Liver (tissue), 7 donors: ENCODE measurements at regions not wholly inside any gene's neighbourhood (a gene's known extent, or its start where the extent isn't known, plus 50 kb on each side); places are given as distances from the start of the nearest gene placed in this dataset.

Experiments
- DNase-seq: peaks from one replicate; pipeline ENCODE4 v3.0.0-alpha.2; 2017; ENCODE audit warnings: low spot score
- H3K27ac ChIP-seq, 2 donors: one replicate each; pipeline ENCODE4 v1.7.0; 2013; ENCODE audit warnings: inconsistent platforms in 2 of 2, low read length in 2 of 2, control low read depth in 1 of 2, low read depth in 1 of 2, mild to moderate bottlenecking in 1 of 2
- H3K27me3 ChIP-seq, 4 donors: one replicate each; pipeline versions ENCODE4 v1.6.1 to v1.7.0; 2013; ENCODE audit warnings: low read length in 3 of 4, inconsistent platforms in 1 of 4, mild to moderate bottlenecking in 1 of 4, moderate library complexity in 1 of 4; ENCODE audit not compliant: control insufficient read depth in 4 of 4, insufficient read depth in 4 of 4
- H3K36me3 ChIP-seq, 4 donors: one replicate each; pipeline versions ENCODE4 v1.6.1 to v1.7.0; 2013; ENCODE audit warnings: low read length in 3 of 4, mild to moderate bottlenecking in 3 of 4, low read depth in 1 of 4, moderate library complexity in 1 of 4; ENCODE audit not compliant: control insufficient read depth in 4 of 4, insufficient read depth in 3 of 4
- H3K4me1 ChIP-seq, 4 donors: one replicate each; pipeline versions ENCODE4 v1.6.1 to v1.7.0; 2013; ENCODE audit warnings: low read length in 3 of 4, mild to moderate bottlenecking in 3 of 4, moderate library complexity in 1 of 4; ENCODE audit not compliant: control insufficient read depth in 4 of 4, insufficient read depth in 4 of 4
- H3K4me3 ChIP-seq, 3 donors: one replicate each; pipeline versions ENCODE4 v1.6.1 to v1.7.0; 2013; ENCODE audit warnings: low read length in 3 of 3, control low read depth in 1 of 3, low read depth in 1 of 3, mild to moderate bottlenecking in 1 of 3
- H3K9ac ChIP-seq, 2 donors: one replicate each; pipeline ENCODE4 v1.7.0; 2013; ENCODE audit warnings: low read length in 2 of 2, mild to moderate bottlenecking in 2 of 2, moderate library complexity in 2 of 2, control low read depth in 1 of 2, low read depth in 1 of 2
- H3K9me3 ChIP-seq, 4 donors: one replicate each; pipeline versions ENCODE4 v1.6.1 to v1.7.0; 2013; ENCODE audit warnings: low read length in 3 of 4; ENCODE audit not compliant: control insufficient read depth in 4 of 4
- EGR1 ChIP-seq, 2 donors: IDR thresholded peaks; 2 replicates each; pipeline ENCODE4 v1.6.1; 2016 to 2018; ENCODE audit warnings: antibody characterized with exemption in 2 of 2, low read depth in 2 of 2
- FOXA1 ChIP-seq: IDR thresholded peaks from 2 replicates; pipeline ENCODE4 v1.6.1; 2016; ENCODE audit warnings: antibody characterized with exemption
- GABPA ChIP-seq, 2 donors: IDR thresholded peaks in 1 of 2; conservative IDR thresholded peaks in 1 of 2; 2 replicates each; pipeline ENCODE4 v1.6.1; 2016; ENCODE audit warnings: antibody characterized with exemption in 2 of 2, mild to moderate bottlenecking in 1 of 2, moderate library complexity in 1 of 2
- HNF4A ChIP-seq, 2 donors: conservative IDR thresholded peaks; 2 replicates each; pipeline ENCODE4 v1.6.1; 2016; ENCODE audit warnings: antibody characterized with exemption in 2 of 2, mild to moderate bottlenecking in 2 of 2
- HNF4G ChIP-seq: IDR thresholded peaks from 2 replicates; pipeline ENCODE4 v1.6.1; 2016; ENCODE audit warnings: antibody characterized with exemption
- JUND ChIP-seq, 2 donors: IDR thresholded peaks; 2 replicates each; pipeline ENCODE4 v1.6.1; 2016; ENCODE audit warnings: antibody characterized with exemption in 2 of 2
- NR2F2 ChIP-seq: IDR thresholded peaks from 2 replicates; pipeline ENCODE4 v1.6.1; 2016; ENCODE audit warnings: antibody characterized with exemption
- RAD21 ChIP-seq, 2 donors: IDR thresholded peaks; 2 replicates each; pipeline ENCODE4 v1.6.1; 2016; ENCODE audit warnings: antibody characterized with exemption in 2 of 2, mild to moderate bottlenecking in 2 of 2
- RXRA ChIP-seq, 2 donors: IDR thresholded peaks; 2 replicates each; pipeline ENCODE4 v1.6.1; 2017 to 2018; ENCODE audit warnings: antibody characterized with exemption in 2 of 2, mild to moderate bottlenecking in 1 of 2
- SP1 ChIP-seq: IDR thresholded peaks from 2 replicates; pipeline ENCODE4 v1.6.1; 2018; ENCODE audit warnings: antibody characterized with exemption, mild to moderate bottlenecking
- TAF1 ChIP-seq: conservative IDR thresholded peaks from 2 replicates; pipeline ENCODE4 v1.6.1; 2016; ENCODE audit warnings: antibody characterized with exemption, mild to moderate bottlenecking
- YY1 ChIP-seq: IDR thresholded peaks from 2 replicates; pipeline ENCODE4 v1.6.1; 2016; ENCODE audit warnings: antibody characterized with exemption, mild to moderate bottlenecking
- WGBS: extraction: QIAGEN DNeasy Blood & Tissue Kit; methylation state at CpG from one replicate; pipeline ENCODE4 v1.1.7; 2013; 5-methylcytosine and 5-hydroxymethylcytosine counted together
- TF ChIP-seq, protein P1 (sequence below): IDR thresholded peaks from 2 replicates; pipeline ENCODE4 v1.6.1; 2016; ENCODE audit warnings: antibody characterized with exemption
- TF ChIP-seq, protein P2 (sequence below): IDR thresholded peaks from 2 replicates; pipeline ENCODE4 v1.6.1; 2016; ENCODE audit warnings: antibody characterized with exemption
- TF ChIP-seq, protein P3 (sequence below): IDR thresholded peaks from 2 replicates; pipeline ENCODE4 v1.6.1; 2016; ENCODE audit warnings: antibody characterized with exemption, mild to moderate bottlenecking
- donor health status: healthy.
- donor health status: healthy.
- donor health status: healthy.
- donor health status: healthy.

DNA sequence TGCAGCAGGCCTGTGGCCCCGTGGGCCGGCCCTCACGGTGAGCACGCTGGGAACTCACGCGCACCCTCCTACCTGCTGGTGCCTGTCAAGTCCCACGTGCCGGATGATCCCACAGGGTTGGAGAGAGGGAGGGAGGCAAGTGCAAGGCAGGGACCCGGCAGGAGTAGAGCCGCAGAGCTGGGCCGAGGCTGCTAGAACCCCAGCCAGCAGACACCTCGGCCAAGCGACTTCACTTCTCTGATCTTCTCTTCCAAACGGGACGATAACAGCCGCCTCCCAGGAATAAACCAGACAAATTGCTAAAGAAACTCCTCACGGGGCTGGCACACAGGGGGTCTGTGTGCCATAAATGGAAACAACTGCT, 1232.8 kb downstream of the TBC1D22A start:
- Histone ChIP-seq H3K36me3 (no peaks in the 10 kb centered on the region), H3K27me3 (no peaks in the 10 kb centered on the region), H3K4me1 (no peaks in the 10 kb centered on the region), H3K9me3 (no peaks in the 10 kb centered on the region), H3K9ac (no peak overlapping the region), H3K4me3 (no peak overlapping the region), H3K27ac (no peak overlapping the region)
- 86% methylated on average over 17 of the region's 17 CpGs for WGBS
- DNase-seq = no peak
- TF ChIP-seq TAF1 = no peak
- no peak for TF ChIP-seq HNF4G

- no peak overlapping the region for H3K27ac ChIP-seq
- peaks cover 0 to 2% (median 0%) of the 10 kb centered on the region in 4 donors for H3K27me3 ChIP-seq
- H3K4me3 ChIP-seq = no peak overlapping the region
- no peaks in the 10 kb centered on the region for H3K4me1 ChIP-seq
- WGBS = 79% methylated on average over 11 of the region's 11 CpGs
- DNase-seq = no peak
- H3K36me3 ChIP-seq = no peaks in the 10 kb centered on the region
- no peak overlapping the region for H3K9ac ChIP-seq
- H3K9me3 ChIP-seq = no peaks in the 10 kb centered on the region
- no peak for TF ChIP-seq EGR1 (IDR thresholded peaks at IDR 0.05; ENCODE audit: low read depth in 2 of 2)
- no peak for TF ChIP-seq JUND (IDR thresholded peaks at IDR 0.05)
- no peak for TF ChIP-seq RXRA (IDR thresholded peaks at IDR 0.05)
Observed at GRCh38 chr22:47994601-47995263, 1232.3 kb downstream of the TBC1D22A start.

DNA sequence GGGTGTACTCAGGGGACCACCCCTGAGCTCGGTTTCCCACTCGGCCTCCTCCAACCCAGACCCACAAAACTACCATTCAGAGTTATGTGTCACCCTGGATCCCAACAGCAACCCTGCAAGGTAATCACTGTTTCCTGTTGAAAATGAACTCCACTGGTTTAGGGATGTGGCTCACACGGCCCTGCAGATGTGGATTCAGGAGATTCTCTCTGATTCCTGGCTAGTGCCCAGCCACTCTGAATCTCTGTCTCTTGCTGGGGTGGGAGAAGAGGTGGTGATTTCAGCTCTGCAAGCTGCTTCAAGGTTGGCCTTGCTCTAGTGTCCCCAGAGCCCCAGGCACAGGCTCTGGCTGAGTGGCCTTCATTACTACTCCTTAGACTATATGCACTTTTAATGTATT, 1231.6 kb downstream of the TBC1D22A start:
- no peaks in the 10 kb centered on the region for H3K4me1 ChIP-seq
- WGBS = 45% methylated on average over 3 of the region's 3 CpGs
- no peaks in the 10 kb centered on the region for H3K36me3 ChIP-seq
- H3K9me3 ChIP-seq = no peaks in the 10 kb centered on the region
- TF ChIP-seq, protein P1, sequence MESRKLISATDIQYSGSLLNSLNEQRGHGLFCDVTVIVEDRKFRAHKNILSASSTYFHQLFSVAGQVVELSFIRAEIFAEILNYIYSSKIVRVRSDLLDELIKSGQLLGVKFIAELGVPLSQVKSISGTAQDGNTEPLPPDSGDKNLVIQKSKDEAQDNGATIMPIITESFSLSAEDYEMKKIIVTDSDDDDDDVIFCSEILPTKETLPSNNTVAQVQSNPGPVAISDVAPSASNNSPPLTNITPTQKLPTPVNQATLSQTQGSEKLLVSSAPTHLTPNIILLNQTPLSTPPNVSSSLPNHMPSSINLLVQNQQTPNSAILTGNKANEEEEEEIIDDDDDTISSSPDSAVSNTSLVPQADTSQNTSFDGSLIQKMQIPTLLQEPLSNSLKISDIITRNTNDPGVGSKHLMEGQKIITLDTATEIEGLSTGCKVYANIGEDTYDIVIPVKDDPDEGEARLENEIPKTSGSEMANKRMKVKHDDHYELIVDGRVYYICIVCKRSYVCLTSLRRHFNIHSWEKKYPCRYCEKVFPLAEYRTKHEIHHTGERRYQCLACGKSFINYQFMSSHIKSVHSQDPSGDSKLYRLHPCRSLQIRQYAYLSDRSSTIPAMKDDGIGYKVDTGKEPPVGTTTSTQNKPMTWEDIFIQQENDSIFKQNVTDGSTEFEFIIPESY = no peak
- TF ChIP-seq, protein P2, sequence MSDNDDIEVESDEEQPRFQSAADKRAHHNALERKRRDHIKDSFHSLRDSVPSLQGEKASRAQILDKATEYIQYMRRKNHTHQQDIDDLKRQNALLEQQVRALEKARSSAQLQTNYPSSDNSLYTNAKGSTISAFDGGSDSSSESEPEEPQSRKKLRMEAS = no peak
- no peak for TF ChIP-seq RAD21 (IDR thresholded peaks at IDR 0.05)
- TF ChIP-seq YY1 = no peak
- TF ChIP-seq RXRA (IDR thresholded peaks at IDR 0.05) = no peak
- no peak for TF ChIP-seq TAF1
- TF ChIP-seq, protein P3, sequence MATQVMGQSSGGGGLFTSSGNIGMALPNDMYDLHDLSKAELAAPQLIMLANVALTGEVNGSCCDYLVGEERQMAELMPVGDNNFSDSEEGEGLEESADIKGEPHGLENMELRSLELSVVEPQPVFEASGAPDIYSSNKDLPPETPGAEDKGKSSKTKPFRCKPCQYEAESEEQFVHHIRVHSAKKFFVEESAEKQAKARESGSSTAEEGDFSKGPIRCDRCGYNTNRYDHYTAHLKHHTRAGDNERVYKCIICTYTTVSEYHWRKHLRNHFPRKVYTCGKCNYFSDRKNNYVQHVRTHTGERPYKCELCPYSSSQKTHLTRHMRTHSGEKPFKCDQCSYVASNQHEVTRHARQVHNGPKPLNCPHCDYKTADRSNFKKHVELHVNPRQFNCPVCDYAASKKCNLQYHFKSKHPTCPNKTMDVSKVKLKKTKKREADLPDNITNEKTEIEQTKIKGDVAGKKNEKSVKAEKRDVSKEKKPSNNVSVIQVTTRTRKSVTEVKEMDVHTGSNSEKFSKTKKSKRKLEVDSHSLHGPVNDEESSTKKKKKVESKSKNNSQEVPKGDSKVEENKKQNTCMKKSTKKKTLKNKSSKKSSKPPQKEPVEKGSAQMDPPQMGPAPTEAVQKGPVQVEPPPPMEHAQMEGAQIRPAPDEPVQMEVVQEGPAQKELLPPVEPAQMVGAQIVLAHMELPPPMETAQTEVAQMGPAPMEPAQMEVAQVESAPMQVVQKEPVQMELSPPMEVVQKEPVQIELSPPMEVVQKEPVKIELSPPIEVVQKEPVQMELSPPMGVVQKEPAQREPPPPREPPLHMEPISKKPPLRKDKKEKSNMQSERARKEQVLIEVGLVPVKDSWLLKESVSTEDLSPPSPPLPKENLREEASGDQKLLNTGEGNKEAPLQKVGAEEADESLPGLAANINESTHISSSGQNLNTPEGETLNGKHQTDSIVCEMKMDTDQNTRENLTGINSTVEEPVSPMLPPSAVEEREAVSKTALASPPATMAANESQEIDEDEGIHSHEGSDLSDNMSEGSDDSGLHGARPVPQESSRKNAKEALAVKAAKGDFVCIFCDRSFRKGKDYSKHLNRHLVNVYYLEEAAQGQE = no peak
- TF ChIP-seq NR2F2 = no peak
- TF ChIP-seq HNF4A (conservative IDR thresholded peaks at IDR 0.05) = no peak
- TF ChIP-seq SP1 = no peak
- no peak for TF ChIP-seq FOXA1
- TF ChIP-seq GABPA (IDR thresholded peaks at IDR 0.05 in 1 of 2, conservative IDR thresholded peaks at IDR 0.05 in 1 of 2) = no peak
- H3K9ac ChIP-seq = no peak overlapping the region
- DNase-seq = no peak
- H3K4me3 ChIP-seq = no peak overlapping the region
- H3K27me3 ChIP-seq = peaks cover 0 to 2% (median 0%) of the 10 kb centered on the region in 4 donors
- H3K27ac ChIP-seq = no peak overlapping the region
